Bronchial epithelial cell (primary cell): ENCODE measurements at regions not wholly inside any gene's neighbourhood (a gene's known extent, or its start where the extent isn't known, plus 50 kb on each side); places are given as distances from the start of the nearest gene placed in this dataset.
"Not testable (repeated sequence)": the region's sequence is repeated elsewhere in the genome, so short reads cannot be mapped to it uniquely, and the experiment has no call there.

Experiments used
- DNase-seq: peaks from one replicate; pipeline ENCODE4 v3.0.0-alpha.2; 2010; ENCODE audit warnings: low read depth
- FAIRE-seq: peaks from 2 replicates; lab custom pipeline; 2011; peaks lifted over from hg19 to GRCh38; lab: Jason Lieb, UNC
- H3K27me3 ChIP-seq: 2 replicates; pipeline ENCODE4 v1.5.1; 2011; ENCODE audit warnings: low read length; ENCODE audit not compliant: control insufficient read depth, insufficient read depth
- H3K36me3 ChIP-seq: 2 replicates; pipeline ENCODE4 v1.5.1; 2011; ENCODE audit warnings: low read length; ENCODE audit not compliant: control insufficient read depth, insufficient read depth
- H3K4me3 ChIP-seq: 2 replicates; pipeline ENCODE4 v1.5.1; 2011; ENCODE audit warnings: mild to moderate bottlenecking, low read depth, low read length, control low read depth
- TF ChIP-seq, protein P1 (sequence below): IDR thresholded peaks from 2 replicates; pipeline ENCODE4 v1.5.1; 2011; ENCODE audit warnings: mild to moderate bottlenecking, moderate library complexity, low read length, control low read depth, inconsistent platforms; ENCODE audit not compliant: insufficient read depth, severe bottlenecking

DNA sequence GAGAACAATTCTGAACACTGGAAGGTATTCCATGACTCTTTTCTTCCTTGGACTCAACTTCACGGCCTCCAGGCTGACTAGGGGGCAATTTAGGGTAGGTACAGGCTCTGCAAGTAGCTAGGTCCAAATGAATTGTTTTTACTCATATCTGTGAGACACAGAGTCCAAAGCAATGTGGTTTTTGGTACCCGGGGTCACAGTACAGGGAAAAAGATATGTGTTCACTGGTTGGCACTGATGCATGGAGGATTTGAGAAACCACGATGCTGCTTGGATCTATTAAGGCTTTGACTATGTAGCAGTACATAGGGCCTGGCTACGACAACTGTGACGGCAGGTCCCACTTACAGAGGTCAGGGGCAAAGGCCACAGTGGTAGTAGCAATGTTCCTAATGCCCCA, 200.6 kb downstream of the DUSP10 start:
- Histone ChIP-seq H3K4me3 (no peak overlapping the region), H3K27me3 (no peaks in the 10 kb centered on the region), H3K36me3 (no peaks in the 10 kb centered on the region)
- DNase-seq (no peak), FAIRE-seq (no peak)
- TF ChIP-seq, protein P1, sequence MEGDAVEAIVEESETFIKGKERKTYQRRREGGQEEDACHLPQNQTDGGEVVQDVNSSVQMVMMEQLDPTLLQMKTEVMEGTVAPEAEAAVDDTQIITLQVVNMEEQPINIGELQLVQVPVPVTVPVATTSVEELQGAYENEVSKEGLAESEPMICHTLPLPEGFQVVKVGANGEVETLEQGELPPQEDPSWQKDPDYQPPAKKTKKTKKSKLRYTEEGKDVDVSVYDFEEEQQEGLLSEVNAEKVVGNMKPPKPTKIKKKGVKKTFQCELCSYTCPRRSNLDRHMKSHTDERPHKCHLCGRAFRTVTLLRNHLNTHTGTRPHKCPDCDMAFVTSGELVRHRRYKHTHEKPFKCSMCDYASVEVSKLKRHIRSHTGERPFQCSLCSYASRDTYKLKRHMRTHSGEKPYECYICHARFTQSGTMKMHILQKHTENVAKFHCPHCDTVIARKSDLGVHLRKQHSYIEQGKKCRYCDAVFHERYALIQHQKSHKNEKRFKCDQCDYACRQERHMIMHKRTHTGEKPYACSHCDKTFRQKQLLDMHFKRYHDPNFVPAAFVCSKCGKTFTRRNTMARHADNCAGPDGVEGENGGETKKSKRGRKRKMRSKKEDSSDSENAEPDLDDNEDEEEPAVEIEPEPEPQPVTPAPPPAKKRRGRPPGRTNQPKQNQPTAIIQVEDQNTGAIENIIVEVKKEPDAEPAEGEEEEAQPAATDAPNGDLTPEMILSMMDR, result no peak

DNA sequence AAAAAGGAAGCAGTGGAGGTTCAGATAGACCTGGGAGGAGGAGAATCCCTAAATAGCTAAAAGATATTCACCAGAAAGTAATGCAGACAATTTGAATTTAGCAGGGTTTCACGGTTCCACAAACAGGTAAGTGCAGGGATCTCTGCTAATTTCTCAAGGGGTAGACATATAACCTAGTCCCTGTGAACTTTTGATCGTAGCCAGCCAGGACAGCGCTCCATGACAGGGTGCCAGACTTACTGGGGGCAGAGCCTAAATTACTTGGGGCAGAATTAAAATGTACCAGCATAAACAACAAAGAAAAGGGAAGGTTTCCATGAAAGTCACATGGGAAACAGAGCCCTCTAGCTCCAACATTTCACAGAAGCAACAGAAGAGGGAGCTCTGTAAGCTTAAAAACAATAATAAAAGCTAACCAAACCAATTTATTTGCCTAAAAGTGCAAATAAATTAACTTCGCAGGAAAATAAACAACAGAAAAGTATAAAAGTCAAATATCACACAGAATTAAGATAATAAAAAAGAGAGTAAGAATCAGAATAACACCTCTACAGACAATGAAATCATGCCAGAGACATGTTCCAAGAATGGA, 198.3 kb downstream of the DUSP10 start:
- Histone ChIP-seq H3K27me3 (no peaks in the 10 kb centered on the region), H3K36me3 (no peaks in the 10 kb centered on the region), H3K4me3 (no peak overlapping the region)
- DNase-seq (peak; percentile 38), FAIRE-seq (no peak)
- TF ChIP-seq, protein P1, result peak; percentile 37

DNA sequence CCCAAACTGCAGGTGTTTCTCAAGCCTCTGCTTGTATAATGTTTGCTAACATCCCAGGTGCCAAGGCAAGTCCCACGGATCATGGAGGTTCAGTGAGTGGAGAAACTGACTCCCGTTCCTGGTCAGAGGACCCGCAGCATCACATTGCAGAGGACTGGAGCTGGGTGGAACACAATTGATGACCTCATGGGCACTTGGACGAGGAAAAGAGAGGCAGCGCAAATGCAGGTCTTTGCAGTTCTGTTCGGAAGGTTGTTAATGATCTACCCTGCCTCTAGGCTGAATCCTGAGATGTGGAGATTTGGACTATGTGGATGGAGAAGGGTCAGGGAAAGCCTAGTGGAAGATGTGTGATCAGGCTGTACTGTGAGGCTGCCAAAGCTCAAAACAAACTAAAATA, 192.9 kb downstream of the DUSP10 start:
- Histone ChIP-seq H3K36me3 (no peaks in the 10 kb centered on the region), H3K27me3 (no peaks in the 10 kb centered on the region), H3K4me3 (no peak overlapping the region)
- DNase-seq, result no peak
- TF ChIP-seq, protein P1, result no peak
- peak; percentile 55 for FAIRE-seq

DNA sequence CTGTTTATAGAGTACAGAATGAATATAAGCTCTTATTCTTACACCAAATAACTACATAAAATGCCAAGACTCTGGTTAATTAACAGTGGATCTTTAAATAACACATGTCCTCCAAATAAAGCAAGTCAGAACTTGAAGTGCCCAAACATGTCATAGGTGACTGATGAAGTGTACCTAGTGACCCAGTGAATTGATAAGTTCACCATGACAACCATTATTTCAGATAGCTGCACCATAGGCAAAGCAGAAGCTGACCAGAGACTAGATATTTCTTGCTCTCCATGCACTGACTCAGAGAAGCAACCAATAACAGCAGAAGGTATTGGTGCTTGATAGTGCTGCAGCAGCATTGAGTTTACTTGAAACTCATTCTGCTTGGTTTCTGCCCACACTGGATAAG, 192.1 kb downstream of the DUSP10 start:
- FAIRE-seq, result no peak
- Histone ChIP-seq H3K27me3 (no peaks in the 10 kb centered on the region), H3K36me3 (no peaks in the 10 kb centered on the region), H3K4me3 (no peak overlapping the region)
- DNase-seq, result peak; percentile 33
- TF ChIP-seq, protein P1, result no peak

DNA sequence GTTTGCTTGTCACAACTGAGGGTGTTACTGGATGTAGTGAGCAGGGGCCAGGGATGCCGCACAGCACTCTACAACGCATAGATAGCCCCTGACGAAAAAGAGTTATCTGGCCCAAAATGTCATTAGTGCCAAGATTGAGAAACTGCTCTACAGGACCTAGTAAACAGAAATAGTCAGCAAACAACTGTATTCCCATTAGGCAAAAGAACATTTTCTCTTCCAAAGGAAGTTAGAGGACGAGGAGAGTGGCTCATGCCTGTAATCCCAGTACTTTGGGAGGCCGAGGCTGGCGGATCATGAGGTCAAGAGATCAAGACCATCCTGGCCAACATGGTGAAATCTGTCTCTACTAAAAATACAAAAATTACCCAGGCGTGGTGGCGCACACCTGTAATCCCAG, 189.1 kb downstream of the DUSP10 start:
- DNase-seq, FAIRE-seq, H3K27me3 ChIP-seq, H3K4me3 ChIP-seq, H3K36me3 ChIP-seq: not testable (repeated sequence)

DNA sequence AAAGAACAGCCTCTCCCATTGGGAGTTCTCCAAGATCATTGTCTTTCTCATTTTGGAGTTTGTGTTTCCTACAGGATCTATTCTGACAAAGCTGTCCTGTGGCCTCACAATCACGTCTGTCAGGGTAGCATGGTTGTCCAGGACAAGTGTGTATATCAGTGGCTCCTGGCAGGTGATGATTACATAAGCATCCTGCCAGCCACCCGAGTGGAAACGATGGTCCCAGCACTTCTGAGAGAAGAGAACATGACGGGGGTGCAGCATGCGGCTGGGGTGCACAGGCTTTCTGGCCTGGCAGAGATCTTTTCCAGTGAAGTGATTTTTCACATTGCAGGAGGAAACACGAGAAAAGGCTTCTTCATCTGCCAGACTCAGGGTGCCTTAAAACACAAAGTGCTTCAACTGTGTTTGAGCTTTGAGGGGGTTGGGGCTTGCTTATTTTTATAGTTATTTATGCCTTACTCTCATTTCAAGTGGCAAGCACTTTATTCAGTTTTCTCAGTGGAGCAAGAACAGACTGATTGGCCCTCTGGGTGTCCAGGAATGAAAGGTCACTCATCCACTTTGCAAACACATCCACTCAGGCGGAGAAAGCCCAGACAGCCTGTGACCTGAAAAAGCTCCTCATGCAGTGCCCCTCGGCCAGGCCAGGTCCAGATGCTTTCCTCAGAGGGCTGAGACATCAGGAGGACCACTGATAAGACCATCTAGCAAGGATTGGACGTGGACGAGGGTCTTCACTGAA, 186.0 kb downstream of the DUSP10 start:
- TF ChIP-seq, protein P1, result no peak
- Histone ChIP-seq H3K27me3 (peaks cover 2% of the 10 kb centered on the region), H3K4me3 (no peak overlapping the region), H3K36me3 (no peaks in the 10 kb centered on the region)
- DNase-seq, result no peak
- no peak for FAIRE-seq
